LNCaP clone FGC (cell line): ENCODE measurements at regions not wholly inside any gene's neighbourhood (a gene's known extent, or its start where the extent isn't known, plus 50 kb on each side); places are given as distances from the start of the nearest gene placed in this dataset.

Experiments
- DNase-seq: peaks from one replicate; pipeline ENCODE4 v3.0.0-alpha.2; 2011; ENCODE audit warnings: low read depth
- H3K4me3 ChIP-seq: 2 replicates; pipeline ENCODE4 v1.5.1; 2011; ENCODE audit warnings: mild to moderate bottlenecking, low read depth, low read length, control low read depth
- TF ChIP-seq, protein P1 (sequence below): IDR thresholded peaks from 2 replicates; pipeline ENCODE4 v1.5.1; 2012; ENCODE audit warnings: mild to moderate bottlenecking; ENCODE audit not compliant: control insufficient read depth, insufficient read depth; ENCODE audit errors: extremely low read depth

DNA sequence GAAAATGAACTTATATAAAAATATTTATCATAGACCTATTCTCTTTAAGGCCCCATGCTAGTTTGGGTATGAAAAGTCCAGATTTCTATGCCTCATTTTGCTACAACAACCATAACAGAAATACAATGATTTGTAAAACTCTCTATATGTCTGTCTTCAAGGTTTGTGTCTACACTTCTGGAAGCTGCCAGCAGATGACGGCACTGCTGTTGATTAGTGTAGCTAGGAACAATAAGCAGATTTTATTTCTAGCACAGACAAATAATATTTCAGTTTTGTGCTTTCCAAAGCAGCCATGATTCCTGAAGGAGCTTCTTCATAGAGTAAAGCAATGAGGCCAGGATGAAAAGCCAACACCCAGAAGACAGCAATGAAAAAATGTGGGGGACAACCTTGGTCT is 779.6 kb upstream of the ADGRL2 start:
- no peak overlapping the region for H3K4me3 ChIP-seq
- TF ChIP-seq, protein P1, sequence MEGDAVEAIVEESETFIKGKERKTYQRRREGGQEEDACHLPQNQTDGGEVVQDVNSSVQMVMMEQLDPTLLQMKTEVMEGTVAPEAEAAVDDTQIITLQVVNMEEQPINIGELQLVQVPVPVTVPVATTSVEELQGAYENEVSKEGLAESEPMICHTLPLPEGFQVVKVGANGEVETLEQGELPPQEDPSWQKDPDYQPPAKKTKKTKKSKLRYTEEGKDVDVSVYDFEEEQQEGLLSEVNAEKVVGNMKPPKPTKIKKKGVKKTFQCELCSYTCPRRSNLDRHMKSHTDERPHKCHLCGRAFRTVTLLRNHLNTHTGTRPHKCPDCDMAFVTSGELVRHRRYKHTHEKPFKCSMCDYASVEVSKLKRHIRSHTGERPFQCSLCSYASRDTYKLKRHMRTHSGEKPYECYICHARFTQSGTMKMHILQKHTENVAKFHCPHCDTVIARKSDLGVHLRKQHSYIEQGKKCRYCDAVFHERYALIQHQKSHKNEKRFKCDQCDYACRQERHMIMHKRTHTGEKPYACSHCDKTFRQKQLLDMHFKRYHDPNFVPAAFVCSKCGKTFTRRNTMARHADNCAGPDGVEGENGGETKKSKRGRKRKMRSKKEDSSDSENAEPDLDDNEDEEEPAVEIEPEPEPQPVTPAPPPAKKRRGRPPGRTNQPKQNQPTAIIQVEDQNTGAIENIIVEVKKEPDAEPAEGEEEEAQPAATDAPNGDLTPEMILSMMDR = peak; percentile 36
- DNase-seq = no peak

DNA sequence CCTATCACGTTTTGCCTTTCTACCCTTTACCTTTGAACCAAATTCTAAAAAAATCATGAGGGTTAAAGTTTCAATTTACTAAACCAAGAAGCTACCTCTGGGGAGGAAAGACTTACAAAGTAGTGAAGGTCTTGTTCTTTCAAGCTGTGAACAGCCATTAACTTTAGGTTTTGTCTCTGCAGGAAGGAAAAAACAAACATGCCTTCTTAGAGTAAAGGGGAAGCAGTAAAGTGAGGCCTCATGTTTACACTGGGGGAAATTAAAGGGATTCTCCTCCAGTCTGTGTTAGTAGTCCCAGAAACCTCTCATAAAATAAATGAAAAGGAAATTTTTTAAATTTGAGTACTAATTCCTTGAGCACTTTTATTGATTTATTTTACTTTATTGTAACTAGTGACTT is 780.2 kb upstream of the ADGRL2 start:
- H3K4me3 ChIP-seq = no peak overlapping the region
- TF ChIP-seq, protein P1 = no peak
- no peak for DNase-seq

DNA sequence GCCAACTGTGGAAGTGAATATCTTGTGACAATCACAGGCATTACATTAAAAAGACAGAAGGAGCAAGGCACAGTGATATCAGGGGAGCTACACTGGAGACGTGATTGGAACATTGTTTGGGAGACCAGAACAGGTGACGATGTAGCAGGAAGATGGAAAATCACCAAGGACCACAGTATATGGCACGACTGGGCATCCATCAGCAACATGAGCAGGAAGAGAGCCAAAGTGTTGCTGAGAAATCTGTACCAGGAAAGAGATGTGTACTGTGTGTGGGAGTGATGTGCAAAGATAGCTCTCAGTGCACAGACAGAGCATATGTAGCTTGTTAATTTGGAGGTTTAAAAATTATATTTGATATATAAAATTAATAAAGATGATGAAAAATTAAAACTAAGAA is 790.6 kb upstream of the ADGRL2 start:
- TF ChIP-seq, protein P1 = no peak
- H3K4me3 ChIP-seq = no peak overlapping the region
- DNase-seq = no peak

DNA sequence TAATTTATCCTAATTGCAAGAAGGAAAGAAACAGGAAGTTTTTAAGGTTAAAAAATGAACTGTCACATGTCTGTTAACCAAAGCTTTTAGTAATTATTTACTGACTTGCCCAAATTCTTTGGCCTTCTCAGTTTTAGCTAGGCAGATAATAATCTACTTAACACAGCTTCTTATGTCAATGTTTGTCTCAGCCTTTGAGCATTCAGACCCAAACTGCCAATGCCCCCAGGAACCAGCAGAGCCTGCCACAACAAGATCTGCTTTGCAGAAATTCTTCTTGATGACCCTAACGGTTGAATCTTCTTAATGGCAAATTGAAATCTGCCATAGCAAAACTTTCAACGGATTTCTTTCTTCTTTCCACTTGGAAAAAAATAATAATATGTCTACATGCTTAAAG is 792.4 kb upstream of the ADGRL2 start:
- no peak for DNase-seq
- TF ChIP-seq, protein P1 = no peak
- no peak overlapping the region for H3K4me3 ChIP-seq

DNA sequence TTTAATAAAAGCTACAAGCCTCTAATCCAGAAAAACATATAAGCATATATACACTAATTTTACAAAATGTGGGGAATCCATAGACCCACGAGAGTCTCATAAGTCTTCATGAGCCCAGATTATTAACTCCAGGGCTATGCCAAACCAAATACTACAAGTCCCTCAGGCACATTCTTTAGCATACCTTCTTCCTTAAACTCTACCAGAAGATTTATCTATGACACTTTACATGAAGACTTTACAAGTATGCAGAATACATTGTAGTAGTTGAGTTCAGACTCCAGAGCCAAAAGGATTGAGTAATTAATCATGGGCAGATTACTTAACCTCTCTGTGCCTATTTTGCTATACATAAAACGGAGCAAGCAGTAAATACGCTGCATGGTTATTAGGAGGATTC is 793.7 kb upstream of the ADGRL2 start:
- TF ChIP-seq, protein P1 = no peak

DNA sequence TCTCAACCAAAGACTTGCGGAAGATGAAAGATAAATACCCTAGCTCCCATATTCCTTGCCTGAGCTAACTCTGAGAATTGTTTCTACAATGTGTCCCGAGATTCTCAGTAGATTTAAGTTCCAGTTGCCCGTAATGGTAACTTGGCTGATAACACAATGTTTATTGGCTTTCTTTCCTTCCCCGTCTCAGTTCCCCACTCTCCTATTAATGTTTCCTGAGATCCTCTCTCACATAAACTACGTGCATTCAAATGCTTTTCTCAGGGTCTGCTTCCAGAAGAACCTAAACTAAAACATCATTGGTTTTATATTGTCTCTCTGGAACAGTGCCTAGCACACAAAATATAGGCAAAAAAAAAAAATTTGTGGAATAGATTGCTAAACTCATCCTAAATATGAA is 794.2 kb upstream of the ADGRL2 start:
- DNase-seq = no peak
- TF ChIP-seq, protein P1 = no peak
- H3K4me3 ChIP-seq = no peak overlapping the region

More for the DNA sequence above, 793.7 kb upstream of the ADGRL2 start:
- H3K4me3 ChIP-seq = no peak overlapping the region
- DNase-seq = no peak

DNA sequence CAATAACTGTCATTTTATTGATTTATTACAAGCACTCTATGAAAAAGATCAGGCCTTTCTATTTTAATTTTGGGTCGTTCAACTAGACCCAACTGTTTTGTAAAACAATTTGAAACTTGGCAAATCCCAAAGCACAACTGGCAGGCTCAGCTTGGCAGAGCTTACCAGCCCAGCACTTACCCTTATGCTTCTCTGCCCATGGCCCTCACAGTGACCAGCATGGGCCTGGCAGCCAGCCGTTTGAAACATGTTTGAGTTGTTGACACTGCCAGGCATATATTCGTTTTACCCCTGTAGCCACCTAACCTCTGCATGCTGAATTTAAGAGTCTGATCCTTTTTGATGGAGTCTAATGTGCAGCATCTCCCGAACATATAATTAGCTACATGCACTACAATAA is 796.7 kb upstream of the ADGRL2 start:
- no peak for DNase-seq
- TF ChIP-seq, protein P1 = no peak
- no peak overlapping the region for H3K4me3 ChIP-seq
